NCI-H446 (cell line): ENCODE measurements at regions not wholly inside any gene's neighbourhood (a gene's known extent, or its start where the extent isn't known, plus 50 kb on each side); places are given as distances from the start of the nearest gene placed in this dataset.

Source experiments
- DNase-seq, 2 experiments: peaks; one replicate each; lab custom pipeline; 2025; lab: John Stamatoyannopoulos, UW

DNA sequence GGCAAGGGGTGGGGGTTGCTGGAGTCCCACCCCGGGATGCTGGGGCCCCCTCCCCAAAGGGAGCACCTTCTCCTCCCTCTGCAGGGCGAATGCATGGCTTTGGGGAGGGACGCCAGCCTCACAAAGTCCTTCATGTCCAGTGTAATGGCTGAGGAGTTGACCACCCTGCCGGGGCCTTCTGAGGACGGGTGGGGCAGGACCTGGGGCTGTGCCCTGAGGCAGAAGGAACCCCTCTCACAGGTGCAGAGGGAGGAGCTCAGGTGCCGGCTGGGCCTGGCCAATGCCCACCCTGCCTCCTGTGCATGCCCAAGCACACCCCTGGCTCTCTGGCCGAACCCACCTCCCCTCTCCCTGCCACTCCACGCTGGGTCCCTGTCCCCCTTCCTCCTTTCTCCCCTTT lies 64.3 kb upstream of the RNU6ATAC start:
- DNase-seq: no peak

DNA sequence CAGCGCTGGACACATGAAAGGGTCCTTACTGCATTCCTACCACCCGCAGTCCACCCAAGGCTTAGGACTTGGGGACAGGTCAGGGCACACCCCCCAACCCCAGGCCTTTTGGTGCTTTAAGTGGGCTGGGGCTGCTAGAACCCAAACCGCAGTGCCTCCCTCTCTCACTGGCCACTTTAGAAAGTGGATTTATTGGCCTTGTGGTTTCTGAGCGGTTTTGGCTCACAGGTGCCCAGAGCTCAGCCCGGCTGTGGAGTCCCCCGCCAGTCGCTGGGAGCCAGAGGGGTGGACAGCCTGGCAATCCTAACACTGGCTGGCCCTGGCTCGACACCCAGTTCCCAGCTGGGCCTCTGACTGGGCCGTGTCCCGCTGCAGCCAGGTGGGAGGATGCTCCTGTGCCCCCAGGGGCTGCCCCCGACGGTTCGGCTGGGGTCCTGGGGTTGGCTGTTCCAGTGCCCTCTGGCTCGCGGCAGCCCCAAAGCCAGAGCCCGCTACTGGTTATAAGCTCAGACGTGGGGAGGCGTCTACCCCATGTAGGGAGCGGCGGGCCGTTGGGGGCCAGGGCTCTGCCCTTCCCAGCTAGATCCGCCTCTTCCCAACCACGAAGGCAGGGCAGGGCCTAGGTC lies 65.2 kb upstream of the RNU6ATAC start:
- no peak for DNase-seq

DNA sequence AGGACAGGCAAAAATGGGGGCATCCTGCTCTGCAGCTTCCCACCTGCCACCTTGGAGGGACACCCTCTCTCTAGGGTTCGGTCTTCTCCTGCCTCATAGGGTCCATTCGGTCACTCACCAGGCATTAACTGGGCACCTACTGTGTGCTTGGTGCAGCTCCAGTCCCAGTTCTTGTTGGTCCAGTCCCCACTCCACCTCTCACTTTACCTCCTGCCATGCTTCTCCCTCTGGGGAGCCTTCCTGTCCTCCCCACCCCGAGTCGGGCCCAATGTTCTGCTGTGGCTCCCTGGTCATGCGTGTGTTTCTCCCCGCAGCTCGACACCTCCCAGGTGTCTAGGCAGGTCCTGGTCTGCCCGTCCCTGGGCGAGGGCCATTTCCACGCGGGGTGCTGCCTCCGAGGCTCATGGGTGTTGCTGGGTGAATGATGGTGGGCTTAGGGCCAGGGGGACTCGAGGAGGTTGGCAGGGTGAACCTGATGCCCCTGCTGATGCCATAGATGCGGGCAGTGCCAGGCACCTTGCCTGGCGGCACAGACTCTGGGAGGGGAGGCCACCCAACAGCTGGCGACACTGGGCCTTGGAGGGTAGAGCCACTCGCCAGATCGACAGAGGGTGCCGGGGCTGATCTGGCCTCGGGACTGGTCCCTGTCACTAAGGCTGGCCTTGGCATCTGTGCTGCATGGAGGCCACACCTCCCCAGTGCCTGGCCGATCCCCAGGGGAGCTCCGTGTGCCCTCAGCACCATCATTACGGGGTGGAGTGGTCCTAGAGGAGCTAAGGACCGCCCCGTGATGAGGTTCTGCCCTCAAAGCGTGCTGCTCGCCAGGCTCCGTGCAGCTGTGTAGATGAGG lies 66.0 kb upstream of the RNU6ATAC start:
- DNase-seq: no peak

DNA sequence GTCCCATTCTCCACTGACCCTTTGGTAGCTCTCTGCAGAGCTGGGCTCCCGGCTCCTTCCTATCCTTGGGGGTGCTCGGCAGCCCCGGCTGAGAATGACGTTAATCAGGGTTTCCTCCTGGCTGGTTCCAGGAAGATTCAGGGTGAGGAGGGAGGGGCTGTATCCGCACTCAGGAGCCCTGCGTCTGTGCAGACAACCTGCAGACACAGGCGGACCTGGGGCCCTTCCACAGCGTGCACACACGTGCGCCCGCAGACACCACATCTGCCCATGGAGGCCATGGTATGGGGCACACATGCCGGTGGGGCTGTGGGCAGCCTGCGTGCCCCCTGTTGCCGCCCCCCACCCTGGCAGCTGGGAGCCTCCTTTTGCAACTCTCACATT lies 66.6 kb upstream of the RNU6ATAC start:
- no peak for DNase-seq

DNA sequence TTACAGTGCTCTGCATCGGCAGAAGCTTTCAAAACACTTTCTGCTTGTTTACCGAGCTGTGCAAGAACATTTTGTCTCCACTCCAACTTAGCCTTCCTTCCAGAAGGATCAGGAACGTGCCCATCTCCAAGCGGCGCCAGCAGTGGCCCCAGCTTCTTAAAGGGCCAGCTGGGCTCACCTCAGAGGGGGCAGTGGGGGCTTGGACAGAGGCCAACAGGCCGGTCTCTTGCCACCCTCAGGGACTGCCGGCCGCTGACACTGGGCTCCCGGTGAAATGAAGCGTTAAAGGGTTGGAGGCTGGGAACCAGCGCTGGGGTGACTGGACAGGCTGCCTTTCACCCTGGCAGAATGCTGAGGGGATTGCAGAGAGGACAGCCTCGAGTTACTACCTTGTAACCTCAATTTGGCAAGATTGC lies 67.0 kb upstream of the RNU6ATAC start:
- no peak for DNase-seq

DNA sequence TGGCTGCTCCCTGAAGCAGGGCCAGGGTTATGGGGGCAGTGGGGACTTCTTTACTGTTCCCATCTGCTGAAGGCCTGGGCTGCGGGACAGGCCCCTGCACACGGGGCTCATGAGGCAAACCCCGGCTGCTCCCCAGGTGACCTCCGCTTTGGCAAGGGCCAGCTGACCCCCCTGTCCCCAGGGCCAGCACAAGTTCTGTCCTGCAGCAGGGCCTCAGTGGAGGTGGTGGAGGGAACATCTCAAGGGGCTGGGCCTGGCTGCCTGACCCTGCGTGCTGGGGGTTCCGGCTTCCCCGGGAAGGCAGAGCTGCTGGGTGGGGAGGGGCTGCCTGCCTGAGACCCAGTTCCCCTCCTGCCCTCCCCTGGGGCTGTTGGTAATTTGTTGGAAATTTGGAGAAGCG lies 67.4 kb upstream of the RNU6ATAC start:
- DNase-seq: no peak

DNA sequence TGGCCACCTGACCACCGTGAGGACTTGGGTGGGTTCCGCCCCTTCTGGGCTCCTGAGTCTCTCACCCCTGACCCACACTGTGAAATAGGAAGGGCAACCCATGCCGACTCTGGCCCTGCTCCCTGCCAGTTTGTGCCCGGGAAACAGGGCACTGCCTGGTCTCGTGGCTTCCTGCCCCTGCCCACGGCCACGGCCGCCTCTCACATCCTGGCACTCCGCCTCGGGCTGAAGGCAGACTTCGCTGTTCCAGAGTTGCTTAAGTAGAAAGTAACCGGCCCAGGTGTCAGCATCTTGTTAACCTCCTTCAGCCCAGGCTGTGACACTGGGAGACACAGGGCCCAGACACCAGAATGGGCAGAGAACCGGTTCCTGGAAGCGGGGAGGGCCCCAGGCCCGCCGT lies 68.7 kb upstream of the RNU6ATAC start:
- DNase-seq: no peak

DNA sequence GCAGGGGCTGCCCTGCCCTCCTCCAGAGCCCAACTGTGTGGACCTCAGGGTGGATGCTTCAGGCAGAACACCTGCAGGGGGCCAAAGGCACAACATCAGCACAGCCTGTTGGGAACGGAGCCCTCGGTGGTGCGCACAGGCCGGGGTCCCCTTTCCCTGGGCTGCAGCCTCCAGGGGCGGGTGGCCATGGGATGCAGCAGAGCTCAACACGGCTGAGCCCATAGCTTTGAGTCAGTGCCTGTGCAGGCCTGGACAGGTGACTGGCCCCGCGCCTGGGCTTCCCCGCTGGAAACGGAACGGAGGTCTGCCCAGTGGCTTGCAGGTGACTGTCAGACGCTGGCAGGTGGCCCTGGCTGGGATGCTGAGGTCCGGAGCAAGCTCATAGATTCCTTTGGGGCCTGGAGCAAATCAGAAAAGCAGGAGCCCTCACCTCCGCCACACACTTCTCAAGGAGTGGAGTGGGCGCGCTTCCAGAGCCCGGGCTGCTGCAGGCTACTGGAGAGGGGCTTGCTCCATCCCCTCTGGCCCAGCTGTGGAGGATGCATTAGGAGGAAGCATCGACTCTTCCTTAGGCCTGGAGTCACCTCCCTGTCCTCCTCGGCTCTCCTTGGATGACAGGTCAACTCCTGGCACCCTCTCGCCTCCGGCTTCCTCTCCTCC lies 69.8 kb upstream of the RNU6ATAC start:
- DNase-seq: no peak

DNA sequence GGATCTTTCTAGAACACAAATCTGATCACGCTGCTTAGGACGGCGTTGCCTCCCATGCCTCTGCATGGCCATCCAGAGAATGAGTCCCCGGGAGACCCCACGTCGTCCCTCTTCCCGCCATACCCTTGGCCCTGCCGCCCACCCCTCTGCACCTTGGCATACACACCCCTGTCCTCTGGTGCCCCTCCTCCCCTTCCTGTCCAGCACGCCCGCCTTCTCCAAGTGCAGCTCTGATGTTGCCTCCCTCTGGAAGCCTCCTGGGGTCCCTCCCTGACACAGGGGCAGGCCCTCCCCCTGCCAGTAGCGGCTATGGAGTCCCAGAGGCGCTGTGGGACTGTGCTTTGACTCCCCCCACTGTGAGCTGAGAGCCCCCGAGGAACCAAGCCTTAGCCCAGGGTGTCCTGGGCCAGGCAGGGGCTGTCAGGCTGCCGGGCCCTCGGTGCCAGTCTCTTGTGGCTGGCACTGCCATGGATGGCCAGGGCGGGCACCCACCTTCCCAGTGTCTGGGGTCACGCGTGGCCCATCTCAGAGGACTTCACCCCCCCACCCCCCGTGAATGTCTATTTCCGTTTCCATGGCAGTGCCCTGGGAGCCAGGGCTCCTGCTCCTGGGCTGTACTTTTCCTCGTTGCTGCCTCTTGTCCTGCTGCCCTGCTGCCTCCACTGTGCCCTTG lies 70.5 kb upstream of the RNU6ATAC start:
- no peak for DNase-seq

DNA sequence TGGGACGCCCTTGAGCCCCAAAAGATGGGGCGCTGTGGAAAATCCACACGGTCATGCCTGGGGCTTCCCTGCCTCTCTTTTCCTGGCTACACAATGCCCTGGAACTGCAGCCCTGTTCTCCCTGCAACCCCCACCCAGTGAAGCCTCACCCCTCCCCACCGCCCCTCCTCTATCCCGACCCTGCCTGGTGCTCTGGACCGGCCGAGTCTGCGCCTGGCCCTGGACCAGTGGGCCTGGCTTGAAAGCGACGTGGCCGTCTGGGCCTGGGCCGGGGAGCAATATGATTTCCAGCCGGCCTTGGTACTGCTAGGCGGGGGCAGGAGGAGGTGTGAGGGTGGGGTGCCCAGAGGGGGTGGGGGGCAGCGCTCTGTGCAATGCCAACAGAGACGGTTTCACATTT lies 71.0 kb upstream of the RNU6ATAC start:
- DNase-seq: no peak

DNA sequence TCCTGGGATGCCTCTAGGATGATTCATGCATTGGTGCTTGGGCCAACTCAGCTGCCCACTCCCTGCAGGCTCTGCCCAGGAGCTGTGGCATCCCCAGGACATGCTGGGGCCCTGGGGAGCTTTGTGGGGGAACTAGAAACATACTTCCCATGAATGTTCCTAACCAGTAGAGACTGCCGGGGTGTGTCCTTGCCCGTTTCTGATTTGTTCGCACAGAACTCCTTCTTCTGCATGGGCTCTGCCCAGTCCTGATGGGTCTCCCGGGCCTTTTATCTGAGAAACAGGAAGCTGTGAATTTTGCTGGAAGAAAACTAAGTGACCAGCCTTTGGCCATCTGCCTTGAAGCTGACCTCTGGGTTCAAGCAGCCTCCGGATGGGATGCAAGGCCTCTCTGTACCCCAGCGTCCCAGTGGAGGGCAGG lies 71.6 kb upstream of the RNU6ATAC start:
- DNase-seq: no peak

DNA sequence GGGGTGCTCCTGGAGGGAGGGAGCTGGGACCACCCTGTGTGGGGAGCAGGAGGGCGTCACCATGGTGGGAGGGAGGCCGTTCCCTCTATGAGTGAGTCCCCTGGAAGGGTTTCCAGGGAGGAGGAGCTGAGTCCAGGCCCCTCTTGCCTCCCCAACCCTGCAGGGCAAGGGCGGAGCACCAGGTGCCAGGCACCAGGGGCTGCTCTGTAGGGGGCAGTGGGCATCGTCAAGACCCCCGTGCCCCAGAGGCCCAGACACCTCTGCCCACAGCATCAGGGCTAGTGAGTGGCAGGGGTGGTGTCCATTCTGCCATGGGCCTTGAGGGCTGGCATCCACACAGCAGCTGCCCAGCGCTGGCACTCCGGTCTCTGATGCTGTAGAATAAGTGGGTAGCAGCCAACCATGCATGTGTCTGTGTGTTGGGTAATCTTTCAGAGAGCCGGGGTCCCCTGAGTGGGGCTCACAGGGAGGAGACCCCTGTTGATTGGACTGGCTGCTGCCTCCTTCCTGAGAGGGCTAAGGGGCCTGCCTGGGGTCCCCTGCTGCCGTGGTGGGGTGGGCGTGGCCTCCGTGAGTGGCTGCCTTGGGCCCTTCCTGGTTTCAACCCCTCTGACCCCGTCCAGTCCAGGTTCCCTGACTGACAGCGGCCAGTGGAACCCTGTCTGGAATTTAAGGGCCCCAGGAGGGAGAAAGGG lies 72.7 kb upstream of the RNU6ATAC start:
- no peak for DNase-seq

DNA sequence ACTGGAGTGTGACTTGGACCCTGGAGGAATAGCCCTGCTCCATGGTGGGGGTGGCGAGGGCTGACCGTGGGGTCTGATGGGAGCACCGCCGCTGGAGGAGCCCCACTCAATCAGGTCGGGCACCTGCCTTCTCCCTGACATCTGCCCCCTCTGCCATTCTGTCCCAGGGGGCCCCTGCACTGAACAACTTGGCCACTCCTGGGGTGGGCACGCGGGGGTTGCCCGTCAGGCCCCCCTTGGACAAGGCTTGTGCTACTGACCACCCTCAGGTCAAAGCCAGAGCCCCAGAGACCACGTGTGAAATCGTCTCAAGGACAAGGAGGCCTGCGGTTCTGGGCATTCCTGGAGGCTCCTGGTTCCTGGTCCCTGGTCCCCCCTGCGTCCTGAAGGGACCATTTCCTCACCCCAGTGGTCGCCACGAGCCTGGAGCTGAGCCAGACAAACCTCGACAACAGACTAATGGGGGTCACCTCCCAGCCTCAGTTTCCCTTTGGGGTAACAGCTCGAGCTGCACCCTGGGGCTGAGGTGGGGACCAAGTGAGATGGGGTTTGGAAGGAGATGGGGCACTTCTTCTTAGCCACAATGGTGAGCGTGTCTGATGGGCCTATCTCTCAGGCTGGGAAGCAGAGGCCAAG lies 73.4 kb upstream of the RNU6ATAC start:
- no peak for DNase-seq

DNA sequence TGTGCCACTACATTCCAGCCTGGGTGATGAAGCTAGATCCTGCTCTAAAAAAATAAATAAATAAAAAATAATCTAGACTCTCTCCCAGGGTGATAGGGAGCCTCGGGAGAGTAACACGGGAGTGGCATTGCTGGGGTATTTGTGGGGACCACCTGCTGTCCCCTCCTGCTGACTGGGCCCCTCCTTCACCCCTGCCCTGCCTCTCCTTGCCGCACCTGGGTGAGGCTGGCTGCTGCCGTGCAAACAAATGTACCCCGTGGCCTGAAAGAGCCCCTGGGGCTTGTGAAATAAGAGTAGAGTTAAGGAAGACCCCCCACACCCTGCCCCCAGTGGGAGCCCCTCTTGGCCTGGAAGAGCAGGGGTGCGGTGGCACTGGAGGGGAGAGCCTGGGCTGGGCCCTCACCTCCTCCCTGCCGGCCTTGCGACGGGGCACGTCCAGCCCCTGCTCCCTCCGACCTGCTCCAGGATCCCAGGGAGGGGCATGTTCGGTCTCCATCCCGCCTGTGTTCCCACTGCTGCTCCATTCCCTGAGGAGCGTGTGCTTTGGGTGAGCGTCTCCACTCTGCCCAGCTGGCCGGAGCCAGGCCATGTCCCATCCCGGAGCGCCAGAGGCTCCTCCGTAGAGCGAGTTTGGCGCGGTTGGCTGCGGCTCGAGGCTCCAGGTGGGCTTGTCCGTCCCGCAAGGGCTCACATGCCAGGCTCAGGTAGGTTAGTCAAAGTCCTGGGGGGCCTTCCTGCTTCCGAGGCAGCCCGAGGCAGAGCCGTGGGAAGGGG lies 75.0 kb upstream of the RNU6ATAC start:
- DNase-seq: no peak

DNA sequence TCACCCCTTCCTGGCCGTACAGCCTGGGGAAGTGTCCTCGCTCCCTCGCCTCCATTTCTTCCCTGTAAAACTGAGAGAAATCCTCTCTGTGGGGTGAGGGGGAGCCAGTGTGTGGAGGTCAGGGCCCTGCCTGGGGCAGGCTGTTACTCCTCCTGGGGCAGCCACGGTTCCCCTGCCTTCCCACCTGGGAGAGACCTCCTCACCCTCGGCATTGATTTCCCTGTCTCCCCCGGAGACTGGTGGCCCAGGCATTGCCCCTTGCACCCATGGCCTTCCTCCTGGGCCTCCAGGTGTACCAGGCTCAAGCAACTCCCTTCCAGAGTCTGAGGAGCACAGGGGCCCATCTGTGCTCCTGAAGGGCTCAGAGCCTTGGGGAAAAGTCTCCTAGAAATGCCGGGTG lies 75.6 kb upstream of the RNU6ATAC start:
- no peak for DNase-seq

DNA sequence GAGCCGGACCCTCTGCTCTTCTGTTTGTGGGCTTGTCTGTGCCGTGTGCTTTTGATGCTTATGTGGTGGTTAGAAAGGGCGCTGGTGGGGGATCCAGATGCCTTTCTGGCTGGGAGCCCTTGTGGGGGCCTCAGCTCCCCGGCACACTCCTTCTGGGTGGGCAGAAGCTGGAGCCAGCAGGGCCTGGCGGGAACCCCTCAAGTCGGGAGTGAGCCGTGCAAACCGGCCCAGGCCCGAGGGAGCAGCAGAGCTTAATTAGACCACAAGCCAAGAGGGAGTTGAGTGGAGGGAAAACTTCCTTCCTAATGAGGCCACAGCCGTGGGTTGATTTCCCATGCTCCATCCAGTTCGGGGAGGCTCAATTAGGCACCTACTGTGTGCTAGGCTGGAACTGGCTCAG lies 76.0 kb upstream of the RNU6ATAC start:
- no peak for DNase-seq

DNA sequence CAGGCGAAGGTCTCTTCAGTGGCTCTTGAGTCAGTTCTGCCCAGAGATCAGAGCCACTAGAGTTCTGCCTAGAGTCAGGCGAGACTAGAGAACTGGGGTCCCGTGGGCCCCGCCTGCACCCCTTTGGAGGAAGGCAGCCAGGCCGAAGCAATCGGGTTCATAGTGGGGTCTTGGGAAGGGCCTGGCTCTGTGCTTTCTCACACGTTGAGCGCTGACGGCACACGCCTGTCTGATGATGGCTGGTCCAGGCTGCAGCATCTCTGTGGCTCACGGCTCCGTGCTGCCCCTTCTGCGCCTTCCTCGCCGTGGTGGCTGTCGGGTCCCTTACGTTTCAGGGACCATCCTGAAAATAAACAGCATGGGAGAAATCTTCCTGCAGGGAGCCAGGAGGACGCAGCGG lies 78.3 kb upstream of the RNU6ATAC start:
- DNase-seq: no peak

DNA sequence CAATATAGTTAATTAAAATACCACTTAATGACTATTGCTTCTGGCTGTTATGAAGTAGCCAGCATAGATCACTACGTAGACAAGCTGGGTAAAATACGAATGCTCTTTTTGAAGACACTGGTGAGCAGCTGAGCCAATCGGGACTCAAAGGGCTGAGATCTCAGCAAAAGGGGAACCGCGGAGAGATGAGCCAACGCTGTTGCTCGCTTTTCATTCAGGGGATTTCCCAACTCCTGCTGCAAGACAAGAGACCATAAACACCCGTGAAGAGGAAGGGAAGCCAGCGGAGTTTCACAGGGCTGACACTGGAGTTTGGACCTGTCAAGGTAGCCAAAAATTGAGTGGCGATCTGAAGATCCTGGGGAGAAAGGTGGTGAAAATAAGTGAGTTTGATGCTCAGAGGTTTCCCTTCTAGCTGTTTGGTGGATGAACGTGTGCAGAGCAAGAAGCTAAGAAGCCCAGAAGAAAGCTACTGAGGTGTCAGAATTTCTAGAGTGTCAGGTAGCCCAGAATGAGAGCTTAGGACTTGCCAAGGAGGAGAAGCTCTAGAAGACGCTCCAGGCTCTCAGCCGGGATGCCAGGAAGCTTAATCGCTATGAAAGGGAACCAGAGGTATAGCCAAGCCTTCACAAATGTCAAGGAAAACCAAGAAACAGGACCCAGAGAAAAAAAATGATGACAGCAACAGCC lies 79.6 kb upstream of the RNU6ATAC start:
- DNase-seq: no peak

DNA sequence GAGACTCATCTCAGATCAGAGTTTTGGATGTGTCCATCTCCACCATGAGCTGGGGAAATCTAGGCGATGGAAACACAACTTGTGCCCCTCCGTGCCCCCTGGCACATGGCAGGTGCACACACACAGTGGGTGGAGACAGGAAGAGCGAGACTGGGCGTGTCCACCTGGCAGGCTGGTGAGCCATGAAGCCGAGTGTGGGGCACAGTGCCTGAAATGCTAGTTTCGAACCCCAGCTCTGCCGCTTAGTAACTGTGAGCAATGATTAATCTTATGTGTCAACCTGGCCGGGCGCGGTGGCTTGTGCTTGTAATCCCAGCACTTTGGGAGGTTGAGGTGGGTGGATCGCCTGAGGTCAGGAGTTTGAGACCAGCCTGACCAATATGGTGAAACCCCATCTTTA lies 80.8 kb upstream of the RNU6ATAC start:
- no peak for DNase-seq

DNA sequence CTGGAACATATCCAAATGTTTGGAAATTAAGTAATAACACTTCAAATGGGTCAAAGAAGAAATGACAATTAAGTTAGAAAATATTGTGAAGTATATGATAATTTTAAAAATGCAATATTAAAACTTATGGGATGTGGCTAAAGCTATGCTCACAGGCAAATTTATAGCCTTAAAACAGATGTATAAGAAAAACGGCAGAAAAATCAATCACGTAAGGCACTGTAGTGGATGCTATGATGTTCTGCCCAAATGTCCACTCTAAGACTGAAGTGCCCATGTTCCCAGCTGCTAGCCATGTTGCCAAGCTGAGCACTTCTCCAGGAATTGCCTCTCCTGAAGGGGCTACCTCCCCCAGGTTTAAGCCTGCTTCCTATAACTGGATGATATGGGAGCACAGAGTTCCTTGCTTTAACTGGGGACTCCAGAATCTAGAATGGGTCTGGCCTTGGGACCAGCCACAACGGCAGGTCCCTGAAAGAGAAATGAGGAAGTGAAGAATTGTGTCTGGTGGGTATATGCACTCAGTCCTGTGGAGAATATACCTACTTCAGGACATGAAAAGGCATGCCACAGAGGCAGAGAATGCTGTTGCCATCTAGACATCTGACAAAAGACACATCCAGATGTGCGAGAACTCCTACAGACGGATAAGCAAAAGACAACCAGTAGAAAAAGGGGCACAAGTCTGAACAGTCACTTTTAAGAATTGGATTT lies 78.2 kb upstream of the RXRA start:
- no peak for DNase-seq
